Erythroblast (primary cell): ENCODE measurements at regions not wholly inside any gene's neighbourhood (a gene's known extent, or its start where the extent isn't known, plus 50 kb on each side); places are given as distances from the start of the nearest gene placed in this dataset.
A peak's percentile ranks its signal among the peaks of the same experiment; 100 is the strongest.

Experiments
- DNase-seq, 2 experiments: peaks; one replicate each; lab custom pipeline; 2025; lab: John Stamatoyannopoulos, UW
- GATA1 ChIP-seq: IDR thresholded peaks from 2 replicates; pipeline ENCODE4 v1.6.1; 2011; ENCODE audit warnings: low read depth, mild to moderate bottlenecking, control low read depth, low read length, moderate library complexity
- POLR2A ChIP-seq: IDR thresholded peaks from 2 replicates; pipeline ENCODE4 v1.6.1; 2011; ENCODE audit warnings: mild to moderate bottlenecking, low read length

DNA sequence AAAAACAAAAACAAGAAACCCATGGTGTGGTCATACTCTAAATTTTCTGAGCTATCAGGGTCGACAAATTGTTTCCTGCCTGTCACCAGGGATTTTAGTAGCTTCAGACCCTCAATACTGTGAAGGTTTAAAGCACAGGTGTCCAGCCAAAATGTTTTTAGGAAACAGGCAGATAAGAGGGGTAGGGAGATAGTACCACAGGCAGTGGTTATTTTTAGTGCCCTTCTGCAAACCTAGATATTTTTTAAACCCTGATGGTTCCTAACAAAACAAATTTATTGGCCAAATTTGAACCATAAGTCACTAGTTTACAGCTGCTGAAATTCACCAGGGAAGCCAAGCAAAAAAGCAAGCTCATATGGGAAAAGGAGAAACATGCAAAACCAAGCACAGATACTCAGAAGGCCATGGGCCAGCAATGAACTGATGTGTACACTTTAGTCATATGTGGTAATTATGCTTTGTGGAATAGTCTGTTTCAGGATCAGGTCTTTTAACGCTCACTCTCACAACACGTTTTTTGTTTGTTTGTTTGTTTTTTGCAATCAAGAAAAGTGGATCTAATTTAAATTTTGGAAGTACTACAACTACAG lies 156.8 kb upstream of the STK17B start:
- no peak for DNase-seq
- TF ChIP-seq GATA1, result no peak
- no peak for TF ChIP-seq POLR2A

DNA sequence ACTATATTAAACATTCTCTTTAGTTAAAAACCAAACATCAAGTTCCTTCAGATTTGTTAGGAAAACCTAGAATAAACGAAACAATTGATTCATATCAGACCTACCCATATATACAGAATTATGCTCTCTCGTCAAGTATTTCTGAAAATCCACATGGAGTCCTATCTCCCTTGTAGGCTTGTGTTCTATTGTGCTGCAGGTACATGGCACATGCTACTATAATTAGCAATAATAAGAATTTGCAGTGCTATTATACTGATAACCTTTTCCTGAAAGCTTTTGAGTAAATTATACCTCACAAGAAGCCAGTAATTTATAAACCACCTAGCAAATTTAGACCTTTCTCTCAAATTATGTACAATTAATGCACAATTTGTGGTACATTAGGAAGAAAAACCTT lies 158.6 kb upstream of the STK17B start:
- DNase-seq, result no peak
- TF ChIP-seq GATA1, result no peak

DNA sequence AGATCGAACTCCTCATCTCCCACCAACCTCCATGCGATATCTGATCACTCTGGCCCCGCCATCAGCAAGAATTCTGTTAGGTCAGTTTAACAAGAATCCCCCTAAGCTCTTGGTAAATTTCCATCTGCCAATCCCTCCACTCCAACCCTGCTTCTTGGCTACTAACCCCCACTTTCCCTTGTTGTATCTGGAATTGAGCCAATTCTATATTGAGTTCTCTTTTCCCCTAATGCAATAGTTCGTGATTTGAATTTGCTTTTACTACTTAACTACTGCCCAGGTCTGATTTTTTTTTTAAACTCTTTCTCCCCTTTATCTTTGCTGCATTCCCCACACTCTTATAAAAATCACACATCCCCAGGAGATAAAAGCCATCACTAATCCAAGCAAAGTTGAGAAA lies 159.3 kb upstream of the STK17B start:
- TF ChIP-seq GATA1, result no peak
- TF ChIP-seq POLR2A, result no peak
- DNase-seq, result no peak

DNA sequence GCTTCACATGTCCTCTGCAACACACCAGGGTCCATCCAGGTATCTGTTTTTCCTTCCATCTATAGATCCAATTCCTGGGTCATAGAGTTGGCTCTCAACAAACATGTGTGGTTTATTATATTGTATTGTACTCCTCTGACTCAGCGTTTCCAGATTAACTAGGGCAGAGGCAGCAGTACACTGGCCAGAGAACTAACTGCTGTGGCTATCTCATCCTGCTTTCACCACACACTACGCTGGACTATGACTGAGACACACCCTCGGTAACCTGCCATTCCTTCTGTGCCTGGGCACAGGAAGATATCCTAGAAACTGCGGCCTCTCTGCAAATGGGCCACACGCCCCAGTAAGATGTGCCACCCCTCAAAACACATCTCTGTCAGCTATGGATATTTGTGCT lies 159.8 kb upstream of the STK17B start:
- peak; percentile 24 to 67 for DNase-seq
- TF ChIP-seq POLR2A, result no peak
- no peak for TF ChIP-seq GATA1

DNA sequence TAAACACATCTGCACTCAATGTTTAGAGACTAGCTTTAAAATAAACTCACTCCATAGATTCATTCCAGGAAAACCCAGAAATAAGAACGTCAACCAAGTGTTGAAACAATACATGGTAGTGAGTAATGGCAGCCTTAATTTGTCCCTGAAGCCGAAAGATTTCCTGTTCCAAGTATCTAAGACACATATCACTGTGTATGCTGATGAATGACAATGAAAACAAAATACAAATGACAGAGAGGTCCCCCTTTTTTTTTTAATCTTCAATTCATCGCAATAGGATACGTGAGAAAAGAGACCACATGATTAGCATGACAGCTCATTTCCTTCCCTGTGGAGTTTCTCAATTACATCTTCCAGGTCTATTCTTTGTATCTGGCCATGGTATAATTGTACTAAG lies 160.5 kb upstream of the STK17B start:
- no peak for DNase-seq

DNA sequence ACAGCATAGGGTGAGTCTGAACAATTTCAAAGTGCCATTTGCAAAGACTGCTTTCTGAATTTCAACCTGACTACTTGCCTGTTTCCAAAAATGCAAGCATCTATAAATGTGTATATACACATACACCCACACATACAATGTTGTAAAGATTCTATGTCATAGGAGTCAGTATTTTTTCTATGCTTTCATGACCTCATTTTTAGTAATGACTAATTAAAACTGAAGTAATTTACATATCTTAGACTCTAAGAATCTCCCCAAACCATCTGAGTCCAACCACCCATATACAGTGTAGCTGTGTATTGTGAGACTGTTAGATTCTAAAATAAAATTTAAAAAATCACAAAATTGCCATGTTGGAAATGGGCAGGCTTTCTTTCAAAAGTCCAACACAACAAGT lies 162.0 kb upstream of the STK17B start:
- no peak for DNase-seq

More for the DNA sequence above, 160.5 kb upstream of the STK17B start:
- TF ChIP-seq POLR2A (no peak), GATA1 (no peak)

DNA sequence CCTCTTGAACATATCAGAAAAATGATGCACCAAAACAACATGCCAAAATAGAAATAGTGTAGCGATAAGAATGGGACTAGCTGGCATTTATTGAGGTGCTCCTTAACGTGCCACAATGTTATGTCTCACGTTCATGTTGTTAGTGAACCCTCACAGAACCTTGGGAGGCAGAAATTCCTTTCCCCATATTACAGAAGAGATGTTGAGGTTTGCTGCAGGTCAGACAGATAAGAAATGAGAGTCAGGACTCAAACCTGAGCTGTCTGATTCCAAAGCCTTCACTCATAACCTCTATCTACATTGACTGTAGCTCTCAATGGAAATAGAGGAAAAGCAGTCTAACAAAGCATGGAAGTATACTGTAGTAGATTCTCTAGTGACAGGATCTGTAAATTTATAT lies 163.3 kb upstream of the STK17B start:
- no peak for DNase-seq
- TF ChIP-seq GATA1 (no peak), POLR2A (no peak)

More for the DNA sequence above, 162.0 kb upstream of the STK17B start:
- TF ChIP-seq GATA1, result no peak
- TF ChIP-seq POLR2A, result no peak

DNA sequence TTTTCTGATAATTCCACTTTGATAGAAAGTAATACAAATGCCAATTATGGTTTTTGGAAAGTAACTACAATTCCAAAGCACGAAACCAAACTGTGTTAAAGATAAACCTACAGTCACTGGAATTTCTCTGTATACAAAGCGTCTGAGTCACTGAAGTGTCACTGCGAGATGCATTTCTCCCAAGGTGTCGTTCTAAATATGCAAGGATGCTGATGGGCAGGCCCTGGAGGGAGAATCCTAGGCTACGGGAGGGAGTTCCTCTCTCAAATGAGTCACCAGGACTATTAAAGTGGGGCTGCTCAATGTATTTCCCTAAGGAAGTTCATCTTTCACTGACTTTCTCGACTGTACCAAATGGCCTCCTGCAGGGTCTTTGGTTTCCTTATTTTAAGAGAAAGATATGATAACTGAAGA lies 163.8 kb upstream of the STK17B start:
- no peak for DNase-seq
- TF ChIP-seq POLR2A (no peak), GATA1 (no peak)

DNA sequence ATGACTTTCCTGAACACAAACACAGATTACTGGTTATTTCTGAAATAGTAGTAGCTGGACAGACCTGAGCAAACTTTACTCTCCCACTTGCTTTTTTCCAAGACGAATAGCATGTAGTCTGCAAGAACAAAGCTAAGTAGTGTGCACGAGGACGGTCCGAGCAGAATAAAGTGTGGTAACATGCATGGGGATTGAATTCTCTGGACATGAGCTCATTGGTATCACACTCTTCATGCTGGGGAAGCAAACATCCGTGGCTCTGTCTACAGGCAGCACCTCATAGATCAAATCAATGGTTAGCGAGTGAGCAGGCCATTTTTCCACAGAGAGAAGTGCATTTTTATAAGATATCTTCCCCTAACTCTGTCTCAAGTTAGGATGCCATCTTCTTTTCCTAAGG lies 164.8 kb upstream of the STK17B start:
- TF ChIP-seq POLR2A, result no peak
- no peak for TF ChIP-seq GATA1

DNA sequence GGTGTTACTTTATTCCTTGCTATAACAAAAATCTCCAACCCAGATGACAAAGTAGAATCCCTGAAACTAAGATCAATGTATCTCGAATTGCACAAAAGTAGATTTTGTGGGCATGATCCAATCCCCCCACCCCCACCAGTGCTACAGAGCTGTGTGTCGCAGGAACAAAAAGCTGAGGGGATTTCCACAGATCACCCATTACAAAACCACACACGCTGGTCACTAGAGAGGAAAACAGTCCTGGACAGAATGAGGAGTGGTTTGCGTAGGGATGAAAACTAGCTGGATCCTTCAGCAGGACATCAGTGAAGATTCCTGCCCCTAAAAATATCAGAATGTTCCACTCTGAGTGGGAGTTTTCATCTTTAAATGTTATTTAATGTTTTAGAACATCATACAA lies 165.3 kb upstream of the STK17B start:
- no peak for DNase-seq

More for the DNA sequence above, 164.8 kb upstream of the STK17B start:
- no peak for DNase-seq

DNA sequence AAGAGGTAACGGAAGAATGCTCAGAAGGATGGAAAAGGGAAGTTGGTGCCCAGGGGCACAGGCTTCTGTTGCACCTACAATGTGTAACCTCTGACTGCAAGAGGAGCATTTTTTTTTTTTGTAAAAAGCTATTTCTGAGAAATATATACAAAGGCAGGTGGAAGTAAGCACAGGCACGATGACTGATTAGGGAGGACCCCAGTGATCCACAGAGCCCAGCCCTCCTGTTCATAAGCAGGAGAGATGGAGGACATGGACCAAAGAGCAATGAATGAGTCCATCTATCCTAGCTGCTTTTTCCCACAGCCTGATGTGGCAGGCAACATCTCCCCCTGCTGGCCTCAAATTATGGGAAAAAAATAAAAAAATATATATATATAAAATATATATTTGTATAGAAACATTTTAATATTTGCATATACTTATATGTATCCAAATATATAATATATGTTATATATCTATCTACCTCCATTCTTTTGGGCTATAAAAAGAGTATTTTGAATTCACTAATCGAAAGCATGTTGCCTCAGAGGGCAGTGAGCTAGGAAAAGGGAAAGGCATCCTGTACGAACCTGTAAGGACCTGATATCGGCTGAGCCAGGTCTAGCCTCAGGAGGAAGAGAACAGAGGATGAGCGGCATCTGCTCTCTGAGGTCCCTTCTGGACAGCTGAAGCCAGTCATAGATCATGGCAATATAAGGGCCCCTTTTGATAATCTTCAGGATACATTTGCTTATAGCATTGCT lies 166.0 kb upstream of the STK17B start:
- peak; percentile 14 to 47 for DNase-seq
- TF ChIP-seq POLR2A (no peak), GATA1 (no peak)

More for the DNA sequence above, 165.3 kb upstream of the STK17B start:
- TF ChIP-seq GATA1, result no peak
- TF ChIP-seq POLR2A, result no peak

DNA sequence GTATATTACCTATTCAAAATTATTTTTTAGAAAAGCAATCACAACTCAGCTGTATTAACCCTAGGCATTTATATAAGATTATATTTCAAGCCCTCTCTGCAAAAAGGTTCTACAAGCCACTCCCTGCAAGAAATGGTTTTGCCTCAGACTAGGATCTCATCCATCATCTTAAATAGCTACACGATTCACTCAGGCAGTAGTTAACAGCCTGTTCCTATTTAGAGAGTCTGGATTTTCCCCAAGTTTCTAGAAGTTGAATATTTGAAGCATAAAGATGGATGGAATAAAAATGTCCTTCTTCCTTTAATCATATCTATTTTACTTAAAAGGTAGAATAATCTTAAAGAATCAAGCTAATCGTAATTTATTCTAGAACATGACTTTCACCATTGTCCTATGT lies 167.1 kb upstream of the STK17B start:
- TF ChIP-seq POLR2A, result no peak
- TF ChIP-seq GATA1, result no peak
- no peak for DNase-seq

DNA sequence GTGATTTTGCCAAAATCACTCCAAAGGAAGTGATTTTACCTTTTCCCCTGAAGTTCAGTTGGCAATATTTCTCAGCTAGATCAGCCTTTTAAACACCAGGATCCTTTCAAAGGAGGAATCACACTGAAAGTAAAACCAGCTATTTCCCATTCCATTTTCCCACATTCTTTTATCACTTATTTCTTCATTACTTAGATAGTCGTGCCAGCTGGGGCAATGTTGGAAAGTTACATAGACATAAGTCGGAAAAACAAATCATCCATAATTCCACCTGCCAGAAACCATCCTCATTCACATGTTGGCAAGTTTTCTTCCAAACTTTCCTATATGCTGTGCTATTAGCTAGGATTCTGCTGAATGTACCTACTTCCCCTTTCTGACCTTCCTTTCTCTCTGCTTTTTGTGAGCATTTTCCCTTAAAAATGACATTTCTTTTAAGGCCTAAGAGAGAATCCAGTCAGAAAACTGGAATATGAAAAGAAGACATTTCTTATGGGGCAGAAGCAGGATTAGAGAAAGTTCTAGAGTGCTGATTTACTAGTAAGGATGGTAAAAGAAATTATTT lies 170.0 kb upstream of the STK17B start:
- TF ChIP-seq POLR2A, result no peak
- no peak for TF ChIP-seq GATA1
- no peak for DNase-seq

DNA sequence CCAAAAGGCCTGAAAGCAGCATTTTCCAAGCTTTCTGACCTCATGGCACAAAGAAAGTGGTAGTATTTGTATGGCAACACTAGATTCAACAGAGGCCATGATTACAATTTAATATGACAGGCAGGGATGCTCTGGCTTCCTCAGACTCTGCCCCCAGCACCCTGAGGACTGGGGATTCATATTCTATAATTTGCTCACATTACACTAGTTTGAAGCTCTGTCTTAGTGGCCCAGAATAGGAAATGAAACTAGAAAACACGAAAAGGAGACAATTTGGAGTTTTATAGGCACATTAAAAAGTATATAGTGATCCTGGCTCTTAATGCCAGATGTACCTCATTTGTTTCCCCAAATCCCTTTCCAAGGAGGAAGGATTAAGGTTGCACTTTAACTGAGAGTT lies 173.0 kb upstream of the STK17B start:
- no peak for DNase-seq
- TF ChIP-seq POLR2A (no peak), GATA1 (no peak)
